ENCODE measurements at regions not wholly inside any gene's neighbourhood (a gene's known extent, or its start where the extent isn't known, plus 50 kb on each side); places are given as distances from the start of the nearest gene placed in this dataset.

- TF ChIP-seq POLR2A (IDR thresholded peaks at IDR 0.05) (no peak), CTCF (IDR thresholded peaks at IDR 0.05) (no peak)
Observed at GRCh38 chr5:162769019-162769418, 668.4 kb upstream of the CCNG1 start.

Measured in adrenal gland (tissue), 5 donors.